ENCODE measurements at regions not wholly inside any gene's neighbourhood (a gene's known extent, or its start where the extent isn't known, plus 50 kb on each side); places are given as distances from the start of the nearest gene placed in this dataset.

GRCh38 chr2:118371515-118371914 is 283.2 kb downstream of the INSIG2 start:
- TF ChIP-seq CTCF (IDR thresholded peaks at IDR 0.05) (peak in 8 of 12 donors; percentile 12 to 49 (median 26)), POLR2A (IDR thresholded peaks at IDR 0.05) (no peak)
